Activated B cell treated with CpG ODN at 0.5 μM for 24 hours (primary cell): ENCODE measurements at regions not wholly inside any gene's neighbourhood (a gene's known extent, or its start where the extent isn't known, plus 50 kb on each side); places are given as distances from the start of the nearest gene placed in this dataset.

Source experiments
- ATAC-seq: fragments of 200-7000 bp; cut with Tn5 transposase; one replicate; pipeline ENCODE4 v1.10.0; 2021; ENCODE audit warnings: low read depth, mild to moderate bottlenecking, moderate library complexity
- CTCF ChIA-PET: fragments of 350-600 bp; sonication (Branson Sonifier 250); formaldehyde crosslinking; loops from one replicate; lab custom pipeline; 2021; ENCODE audit warnings: antibody characterized with exemption; lab: Charles Lee
- POLR2A ChIA-PET: fragments of 350-600 bp; sonication (Branson Sonifier 250); formaldehyde crosslinking; loops from one replicate; lab custom pipeline; 2021; ENCODE audit warnings: antibody characterized with exemption; lab: Charles Lee
- DNase-seq: peaks from one replicate; pipeline ENCODE4 v3.0.0; 2022
- H3K27ac Mint-ChIP-seq: one replicate; pipeline ENCODE4 v1.8.0; 2020; ENCODE audit warnings: mixed read lengths
- H3K27me3 Mint-ChIP-seq: one replicate; pipeline ENCODE4 v1.8.0; 2021; ENCODE audit warnings: mixed read lengths
- H3K36me3 Mint-ChIP-seq: one replicate; pipeline ENCODE4 v1.8.0; 2021; ENCODE audit warnings: low read depth, mixed read lengths
- H3K4me1 Mint-ChIP-seq: one replicate; pipeline ENCODE4 v1.8.0; 2021; ENCODE audit warnings: mixed read lengths
- H3K4me3 Mint-ChIP-seq: one replicate; pipeline ENCODE4 v1.8.0; 2020; ENCODE audit warnings: mild to moderate bottlenecking, mixed read lengths
- H3K9me3 Mint-ChIP-seq: one replicate; pipeline ENCODE4 v1.8.0; 2020; ENCODE audit warnings: mixed read lengths
- CTCF ChIP-seq: fragments of 200-600 bp; IDR thresholded peaks from one replicate; pipeline ENCODE4 v1.8.0; 2022; ENCODE audit warnings: antibody characterized with exemption, mild to moderate bottlenecking
- intact Hi-C: fragments of 100-400 bp; cut with micrococcal nuclease; formaldehyde crosslinking; loops from one replicate; pipeline ENCODE4 v1.15.1; 2024

DNA sequence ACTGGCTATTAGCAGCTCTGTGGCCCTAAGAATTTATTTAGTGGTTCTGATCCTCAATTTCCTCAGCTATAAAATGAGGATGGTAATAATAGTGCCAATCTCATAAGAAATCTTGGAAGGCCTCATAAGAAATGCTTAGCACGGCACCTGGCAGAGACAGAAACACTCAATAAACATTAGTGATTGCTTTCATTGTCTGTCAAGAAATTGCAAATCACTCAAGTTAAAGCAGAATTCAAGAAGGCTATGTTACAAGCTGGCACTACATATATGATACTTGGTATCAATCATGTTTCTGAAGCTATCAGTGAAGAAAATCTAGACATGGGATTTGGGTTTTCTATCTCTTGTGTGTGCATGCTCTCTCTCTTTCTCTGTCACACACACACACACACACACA is 267.7 kb upstream of the KCNIP4 start:
- Mint-ChIP-seq H3K27me3 (no peaks in the 10 kb centered on the region), H3K27ac (no peak overlapping the region), H3K4me3 (no peak overlapping the region), H3K36me3 (no peaks in the 10 kb centered on the region), H3K9me3 (no peaks in the 10 kb centered on the region), H3K4me1 (no peaks in the 10 kb centered on the region)
- intact Hi-C loops, result no loop called here
- CTCF ChIA-PET, result no interaction called here
- POLR2A ChIA-PET, result no interaction called here
- ATAC-seq (no peak), DNase-seq (no peak)
- TF ChIP-seq CTCF, result no peak

- no peak for TF ChIP-seq CTCF
- Mint-ChIP-seq H3K9me3 (no peaks in the 10 kb centered on the region), H3K27me3 (no peaks in the 10 kb centered on the region), H3K4me3 (no peak overlapping the region), H3K4me1 (no peaks in the 10 kb centered on the region), H3K27ac (no peak overlapping the region), H3K36me3 (no peaks in the 10 kb centered on the region)
- intact Hi-C loops, result no loop called here
- ATAC-seq (no peak), DNase-seq (no peak)
- POLR2A ChIA-PET, result no interaction called here
- CTCF ChIA-PET, result no interaction called here
Observed at GRCh38 chr4:22215084-22215483, 266.5 kb upstream of the KCNIP4 start.

GRCh38 chr4:22203711-22204011 is 255.1 kb upstream of the KCNIP4 start:
- ATAC-seq (no peak), DNase-seq (no peak)
- peaks cover 7% of the 10 kb centered on the region for H3K9me3 Mint-ChIP-seq
- TF ChIP-seq CTCF, result no peak
- intact Hi-C loops, result no loop called here
- H3K4me3 Mint-ChIP-seq, result no peak overlapping the region
- ChIA-PET CTCF (no interaction called here), POLR2A (no interaction called here)
- H3K4me1 Mint-ChIP-seq, result no peaks in the 10 kb centered on the region
- no peaks in the 10 kb centered on the region for H3K36me3 Mint-ChIP-seq
- no peaks in the 10 kb centered on the region for H3K27me3 Mint-ChIP-seq
- no peak overlapping the region for H3K27ac Mint-ChIP-seq

- intact Hi-C loops, result no loop called here
- peaks cover 9% of the 10 kb centered on the region for H3K9me3 Mint-ChIP-seq
- TF ChIP-seq CTCF, result no peak
- H3K27ac Mint-ChIP-seq, result no peak overlapping the region
- ChIA-PET POLR2A (no interaction called here), CTCF (no interaction called here)
- no peak for DNase-seq
- H3K4me1 Mint-ChIP-seq, result no peaks in the 10 kb centered on the region
- H3K27me3 Mint-ChIP-seq, result no peaks in the 10 kb centered on the region
- no peak overlapping the region for H3K4me3 Mint-ChIP-seq
- ATAC-seq, result no peak
- no peaks in the 10 kb centered on the region for H3K36me3 Mint-ChIP-seq
Observed at GRCh38 chr4:22202975-22203710, 254.6 kb upstream of the KCNIP4 start.

DNA sequence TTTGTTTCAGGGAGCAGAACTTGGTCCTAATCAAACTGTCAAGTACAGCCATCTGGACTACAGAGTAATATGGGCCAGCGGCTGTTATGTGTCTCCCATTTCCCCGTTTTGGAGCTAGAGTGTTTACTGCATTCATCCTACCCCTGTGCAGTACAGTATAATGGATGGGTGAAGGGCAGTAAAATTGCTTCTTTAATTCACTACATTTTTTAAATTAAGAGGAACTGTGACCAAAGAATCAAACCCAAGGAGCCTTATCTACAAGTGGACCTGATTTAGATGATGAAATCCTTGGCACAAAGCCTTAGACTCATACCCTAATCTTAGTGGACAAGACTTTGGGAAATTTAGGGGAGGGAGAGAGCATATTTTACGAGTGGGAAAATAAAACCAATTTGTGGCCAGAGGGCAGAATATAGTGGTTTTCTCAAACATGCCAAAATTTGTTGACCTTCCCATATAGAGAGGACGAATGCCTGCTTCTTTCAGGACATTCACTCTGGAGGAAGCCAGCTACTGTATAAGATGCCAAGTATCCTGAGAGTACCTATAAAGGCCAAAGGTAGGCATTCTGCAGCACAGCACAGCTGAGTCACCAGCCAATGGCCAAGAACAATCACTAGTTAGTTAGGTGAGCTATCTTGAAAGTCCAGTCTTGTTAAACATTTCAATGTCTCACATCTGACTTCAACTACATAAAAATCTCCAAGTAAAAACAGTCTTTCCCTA is 253.8 kb upstream of the KCNIP4 start:
- H3K27me3 Mint-ChIP-seq, result no peaks in the 10 kb centered on the region
- no peak overlapping the region for H3K27ac Mint-ChIP-seq
- H3K9me3 Mint-ChIP-seq, result peaks cover 10% of the 10 kb centered on the region
- intact Hi-C loops, result no loop called here
- ChIA-PET POLR2A (no interaction called here), CTCF (no interaction called here)
- no peak for TF ChIP-seq CTCF
- no peak for DNase-seq
- H3K4me1 Mint-ChIP-seq, result no peaks in the 10 kb centered on the region
- no peaks in the 10 kb centered on the region for H3K36me3 Mint-ChIP-seq
- no peak overlapping the region for H3K4me3 Mint-ChIP-seq
- ATAC-seq, result no peak
